Lower leg skin (tissue), 3 donors: ENCODE measurements at regions not wholly inside any gene's neighbourhood (a gene's known extent, or its start where the extent isn't known, plus 50 kb on each side); places are given as distances from the start of the nearest gene placed in this dataset.

Experiments
- CTCF ChIP-seq, 3 donors: fragments of 450-650 bp; IDR thresholded peaks; one replicate each; pipeline ENCODE4 v1.5.1; 2016; ENCODE audit warnings: antibody characterized with exemption in 3 of 3, mild to moderate bottlenecking in 3 of 3, moderate library complexity in 2 of 3
- POLR2A ChIP-seq, 2 donors: fragments of 450-650 bp; IDR thresholded peaks; one replicate each; pipeline ENCODE4 v1.6.1; 2016 to 2017; ENCODE audit warnings: antibody characterized with exemption in 2 of 2, mild to moderate bottlenecking in 1 of 2, moderate library complexity in 1 of 2

- no peak for TF ChIP-seq POLR2A (IDR thresholded peaks at IDR 0.05)
- TF ChIP-seq CTCF (IDR thresholded peaks at IDR 0.05), result no peak
These were observed 53.0 kb upstream of the CABCOCO1 start for GRCh38 chr10:61609701-61610100.
